ENCODE measurements at regions not wholly inside any gene's neighbourhood (a gene's known extent, or its start where the extent isn't known, plus 50 kb on each side); places are given as distances from the start of the nearest gene placed in this dataset.
"Not testable (repeated sequence)": the region's sequence is repeated elsewhere in the genome, so short reads cannot be mapped to it uniquely, and the experiment has no call there.

DNA sequence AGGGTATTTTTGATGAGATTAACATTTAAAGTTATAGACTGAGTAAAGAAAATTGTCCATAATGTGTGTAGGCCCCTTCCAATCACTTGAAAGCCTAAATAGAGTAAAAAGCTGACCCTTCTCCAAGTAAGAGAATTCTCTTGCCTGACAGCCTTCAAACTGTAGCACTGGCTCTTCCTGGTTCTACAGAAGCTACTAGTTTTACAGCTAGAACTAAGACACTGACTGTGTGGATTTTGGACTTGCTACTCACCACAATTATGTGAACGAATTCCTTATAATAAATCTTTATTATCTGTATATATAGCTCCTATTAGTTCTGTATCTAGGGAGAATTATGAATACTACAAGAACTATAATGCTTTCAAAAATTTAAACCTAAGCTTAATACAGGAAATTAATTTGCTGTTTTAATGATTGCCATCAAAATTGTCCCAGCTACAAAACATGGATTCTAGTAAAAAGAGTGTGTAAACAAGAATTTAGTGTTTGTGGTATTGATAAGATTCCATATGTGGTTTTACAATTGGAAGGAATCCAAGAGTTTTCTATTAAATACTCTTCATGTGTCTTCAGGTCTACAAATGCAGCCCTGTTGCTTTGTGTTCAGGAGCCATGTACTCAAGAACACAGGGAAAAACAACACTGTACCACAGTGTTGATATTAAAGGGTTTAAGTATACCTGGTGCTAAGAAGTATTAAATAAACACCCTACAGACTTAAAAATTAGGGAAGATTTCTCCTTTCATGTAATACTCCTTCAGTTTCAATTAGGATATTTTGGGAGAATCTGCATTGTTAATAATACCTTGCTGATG lies 366.5 kb downstream of the CXXC4 start:
- DNase-seq = no peak

DNA sequence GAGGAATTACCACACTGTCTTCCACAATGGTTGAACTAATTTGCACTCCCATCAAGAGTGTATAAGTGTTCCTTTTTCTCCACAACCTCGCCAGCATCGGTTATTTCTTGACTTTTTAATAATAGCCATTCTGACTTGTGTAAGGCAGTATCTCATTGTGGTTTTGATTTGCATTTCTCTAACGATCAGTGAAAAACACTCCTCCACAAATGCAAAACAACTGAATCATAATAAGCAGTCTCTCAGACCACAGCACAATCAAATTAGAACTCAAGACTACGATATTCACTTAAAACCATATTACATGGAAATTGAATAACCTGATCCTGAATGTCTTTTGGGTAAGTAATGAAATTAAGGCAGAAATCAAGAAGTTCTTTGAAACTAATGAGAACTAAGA lies 371.7 kb downstream of the CXXC4 start:
- no peak for DNase-seq

- DNase-seq = no peak
Measured at GRCh38 chr4:104117776-104118175, 376.9 kb downstream of the CXXC4 start.

- DNase-seq = no peak
Measured at GRCh38 chr4:104113850-104114249, 380.8 kb downstream of the CXXC4 start.

DNA sequence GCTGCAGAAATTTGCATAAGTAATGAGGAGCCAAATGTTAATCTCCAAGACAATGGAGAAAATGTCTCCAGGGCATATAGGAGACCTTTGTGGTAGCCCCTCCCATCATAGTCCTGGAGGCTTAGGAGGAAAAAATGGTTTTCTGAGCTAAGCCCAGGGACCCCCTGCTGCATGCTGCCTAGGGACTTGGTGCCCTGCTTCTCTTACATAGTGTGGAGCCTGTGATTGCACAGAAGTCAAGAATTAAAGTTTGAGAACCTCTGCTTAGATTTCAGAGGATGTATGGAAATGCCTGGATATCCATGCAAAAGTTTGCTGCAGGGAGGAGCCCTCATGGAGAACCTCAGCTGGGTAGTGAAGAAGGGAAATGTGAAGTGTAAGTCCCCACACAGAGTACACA lies 379.4 kb upstream of the TACR3 start:
- no peak for DNase-seq

DNA sequence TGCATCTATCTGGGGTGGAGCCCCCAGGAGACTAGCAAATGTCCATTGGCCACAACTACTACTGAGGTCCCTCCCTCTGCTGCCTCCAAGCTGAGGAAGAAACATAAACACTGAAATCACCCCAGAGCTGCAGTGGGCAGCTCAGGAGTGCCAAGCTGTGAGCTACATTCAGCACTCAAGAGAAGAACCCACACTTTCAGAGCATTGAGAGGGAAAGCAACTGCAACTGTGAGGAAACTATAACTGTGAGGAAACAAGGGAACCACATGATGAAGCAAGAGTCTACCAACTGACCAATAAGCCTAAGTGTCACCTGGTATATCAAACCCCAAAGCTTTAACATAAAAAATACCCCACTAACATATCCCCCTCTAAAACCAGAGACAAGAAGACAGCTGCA lies 373.5 kb upstream of the TACR3 start:
- DNase-seq = no peak

- DNase-seq = no peak
Measured at GRCh38 chr4:104073229-104073628, 353.4 kb upstream of the TACR3 start.

GRCh38 chr4:104066533-104066932 lies 346.7 kb upstream of the TACR3 start:
- DNase-seq = no peak

DNA sequence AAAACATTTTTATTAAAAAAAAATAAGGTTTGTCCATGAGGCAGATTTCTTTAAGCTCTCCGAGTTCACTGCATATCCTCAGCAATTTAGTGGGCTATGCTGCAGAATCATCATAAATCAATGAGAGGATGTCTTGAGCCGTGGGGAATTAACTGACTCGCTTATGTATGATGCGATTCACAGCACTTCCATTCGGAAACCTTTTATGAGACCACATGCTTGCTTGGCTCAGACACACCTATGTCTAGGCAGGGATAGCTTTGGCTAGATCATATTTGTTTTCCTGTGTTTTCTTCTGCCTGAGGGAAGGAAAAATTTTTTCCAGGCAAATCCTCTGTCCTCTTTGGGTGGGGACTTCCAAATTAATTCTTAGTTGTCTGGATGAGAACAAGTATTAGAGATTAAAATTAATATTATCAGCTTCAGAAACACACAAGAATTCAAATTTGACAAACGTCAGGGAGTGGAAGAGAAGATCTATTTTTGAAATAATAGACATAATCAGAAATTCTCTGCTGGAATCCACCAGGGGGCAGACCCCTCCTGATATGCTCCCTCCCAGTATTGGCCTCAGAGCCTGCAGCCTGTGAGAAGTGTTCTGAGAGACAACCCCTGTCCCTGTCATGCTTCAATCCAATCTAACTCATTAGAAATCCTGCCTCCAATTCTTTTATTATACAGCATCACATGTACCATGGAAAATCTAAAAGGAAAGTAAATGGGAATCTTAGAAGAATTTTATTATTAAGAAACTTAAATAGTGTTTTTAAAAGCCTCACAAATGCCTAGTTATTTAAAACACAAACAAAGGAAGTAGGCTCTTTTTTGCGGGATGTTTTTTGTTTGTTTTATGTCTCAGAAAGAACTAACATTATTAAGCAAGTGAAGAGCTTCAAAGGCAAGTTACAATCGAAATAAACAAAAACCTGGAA lies 345.1 kb upstream of the TACR3 start:
- peak in 1 of 2 experiments; percentile 1 for DNase-seq

GRCh38 chr4:104063341-104063740 lies 343.6 kb upstream of the TACR3 start:
- DNase-seq = no peak

DNA sequence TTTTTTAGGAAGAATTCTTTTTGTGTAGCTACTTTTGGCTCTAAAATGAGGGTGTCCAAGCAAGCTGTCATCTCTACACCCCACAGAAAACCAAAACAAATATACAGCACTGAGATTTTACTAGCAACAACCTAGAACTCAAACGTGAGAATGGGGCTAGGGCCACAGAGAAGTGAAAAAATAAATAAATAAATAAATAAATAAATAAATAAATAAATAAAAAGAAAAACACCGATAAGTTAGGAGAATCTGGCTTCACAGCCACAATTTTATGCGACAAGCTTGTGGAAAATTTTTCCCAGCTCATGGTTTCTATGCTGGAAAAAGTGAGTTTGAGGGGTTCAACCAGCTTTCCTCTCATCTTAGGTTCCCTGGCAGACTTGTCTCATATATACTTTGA lies 324.6 kb upstream of the TACR3 start:
- DNase-seq = no peak

DNA sequence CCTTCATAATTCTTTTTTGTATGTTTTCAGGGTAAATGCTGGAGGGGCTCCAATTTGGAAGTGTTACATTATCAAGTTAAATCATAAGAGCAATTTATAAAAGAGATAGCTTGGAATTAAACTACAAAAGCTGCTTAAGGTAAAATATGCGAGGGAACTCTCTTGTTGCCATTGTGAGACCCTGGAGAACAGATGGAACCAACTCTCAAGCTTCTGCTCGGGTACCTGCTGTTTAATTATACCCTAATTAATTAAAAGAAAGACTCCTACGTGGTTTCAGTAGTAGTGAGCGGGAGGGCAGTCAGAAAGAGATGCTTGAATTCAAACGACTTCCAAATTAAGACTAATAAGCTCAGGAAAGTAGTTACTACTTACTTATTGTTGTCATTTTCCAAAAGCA lies 313.1 kb upstream of the TACR3 start:
- no peak for DNase-seq

DNA sequence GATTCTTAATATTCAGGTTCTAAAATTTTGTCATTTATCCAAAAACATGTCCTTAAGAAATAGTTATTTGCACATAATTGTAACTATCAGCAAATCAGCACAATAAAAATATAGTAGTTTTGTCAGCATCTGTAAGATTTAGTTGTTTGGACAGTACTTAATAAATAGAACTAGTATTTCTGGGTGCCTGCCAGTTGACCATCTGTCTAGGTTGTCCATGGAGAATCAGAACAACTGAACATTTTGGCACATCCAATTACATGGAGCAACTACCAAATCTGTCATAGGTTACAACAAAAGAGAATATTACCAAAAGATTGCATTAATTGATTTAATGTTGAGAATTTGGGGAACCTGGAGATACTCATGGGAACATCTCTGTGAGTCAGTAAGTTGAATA lies 305.5 kb upstream of the TACR3 start:
- no peak for DNase-seq

DNA sequence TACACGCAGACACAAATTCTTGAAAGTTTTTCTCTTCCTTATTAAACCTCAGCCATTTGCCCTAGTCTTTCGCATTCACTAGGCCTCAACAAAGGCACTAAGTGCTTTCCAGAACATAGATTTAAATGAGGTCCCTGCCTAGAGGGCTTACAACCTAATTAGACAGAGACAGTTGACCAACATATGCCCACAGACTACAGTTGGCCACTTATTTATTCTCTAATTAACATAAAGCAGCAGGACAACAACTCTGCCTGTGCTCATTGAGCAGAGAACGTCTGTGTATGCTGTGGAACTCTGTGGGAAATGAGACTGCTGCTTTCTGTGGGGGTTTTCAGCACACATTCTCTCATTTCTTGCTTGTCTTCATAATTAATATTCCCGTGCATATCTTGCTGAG lies 303.0 kb upstream of the TACR3 start:
- DNase-seq = no peak

GRCh38 chr4:104022226-104022625 lies 302.4 kb upstream of the TACR3 start:
- DNase-seq = no peak

GRCh38 chr4:104020641-104021040 lies 300.9 kb upstream of the TACR3 start:
- no peak for DNase-seq

DNA sequence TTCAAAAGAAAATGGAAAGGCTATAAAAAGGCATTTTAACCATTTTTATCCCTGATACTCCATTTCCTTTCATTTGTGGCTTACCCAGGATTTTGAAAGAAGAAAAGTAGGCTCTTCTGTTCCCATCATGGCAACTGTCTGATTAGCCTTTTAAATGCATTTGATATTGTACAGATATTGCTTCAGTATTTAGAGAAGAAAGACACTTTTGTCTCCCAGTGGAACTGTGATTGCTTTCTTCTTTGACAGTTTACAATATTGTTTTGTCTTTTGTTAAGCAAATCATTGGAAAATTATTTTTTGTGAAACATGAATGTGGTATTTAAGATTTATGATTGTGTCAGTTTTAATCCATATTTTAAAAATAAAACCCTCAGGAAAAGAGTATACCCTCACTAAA lies 297.4 kb upstream of the TACR3 start:
- no peak for DNase-seq

DNA sequence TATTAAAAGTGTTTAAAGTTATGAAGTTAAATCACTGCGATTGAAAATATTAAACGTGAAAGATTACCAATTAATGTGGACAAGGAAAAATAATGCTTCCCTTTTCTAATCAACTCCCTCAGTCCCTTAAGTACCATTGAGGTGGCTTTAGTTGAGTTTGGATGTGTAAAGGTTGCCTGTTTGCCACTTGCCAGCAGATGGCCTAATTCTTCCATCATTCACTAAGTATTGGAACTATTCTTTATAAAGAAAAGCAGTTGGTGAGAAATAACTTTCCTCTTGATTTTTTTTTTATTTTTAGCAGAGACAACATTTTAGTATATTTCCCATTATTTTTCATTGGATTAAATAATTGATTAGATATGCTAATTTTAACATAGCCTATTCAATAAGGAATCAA lies 295.9 kb upstream of the TACR3 start:
- DNase-seq = peak in 1 of 2 experiments; percentile 0

- no peak for DNase-seq
Measured at GRCh38 chr4:104010722-104011121, 290.9 kb upstream of the TACR3 start.

- DNase-seq = not testable (repeated sequence)
Measured at GRCh38 chr4:104002318-104002717, 282.5 kb upstream of the TACR3 start.

- no peak for DNase-seq
Measured at GRCh38 chr4:103998756-103999155, 279.0 kb upstream of the TACR3 start.

DNA sequence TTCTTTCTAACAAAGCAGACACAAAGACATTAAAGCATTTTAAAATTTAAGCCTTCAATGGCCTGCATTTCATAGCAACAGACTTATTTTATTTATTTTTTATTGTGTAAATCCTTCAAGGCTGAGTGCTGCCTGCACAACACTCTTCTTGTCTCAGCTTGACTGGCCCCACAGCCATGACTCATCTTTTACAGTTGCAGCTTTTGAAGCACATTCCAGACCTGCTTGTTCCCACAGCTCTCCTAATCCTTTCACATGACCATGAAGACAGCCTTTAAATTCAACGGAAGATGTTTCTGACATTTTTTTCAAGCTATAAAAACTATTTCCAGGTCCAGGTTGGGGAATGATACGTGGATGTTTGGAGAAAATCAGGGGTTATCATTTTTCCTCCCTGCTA lies 276.9 kb upstream of the TACR3 start:
- DNase-seq = no peak

GRCh38 chr4:103996064-103996463 lies 276.3 kb upstream of the TACR3 start:
- no peak for DNase-seq

- no peak for DNase-seq
Measured at GRCh38 chr4:103994059-103994458, 274.3 kb upstream of the TACR3 start.

Data from NCI-H187 (cell line).